ENCODE measurements at regions not wholly inside any gene's neighbourhood (a gene's known extent, or its start where the extent isn't known, plus 50 kb on each side); places are given as distances from the start of the nearest gene placed in this dataset.

DNA sequence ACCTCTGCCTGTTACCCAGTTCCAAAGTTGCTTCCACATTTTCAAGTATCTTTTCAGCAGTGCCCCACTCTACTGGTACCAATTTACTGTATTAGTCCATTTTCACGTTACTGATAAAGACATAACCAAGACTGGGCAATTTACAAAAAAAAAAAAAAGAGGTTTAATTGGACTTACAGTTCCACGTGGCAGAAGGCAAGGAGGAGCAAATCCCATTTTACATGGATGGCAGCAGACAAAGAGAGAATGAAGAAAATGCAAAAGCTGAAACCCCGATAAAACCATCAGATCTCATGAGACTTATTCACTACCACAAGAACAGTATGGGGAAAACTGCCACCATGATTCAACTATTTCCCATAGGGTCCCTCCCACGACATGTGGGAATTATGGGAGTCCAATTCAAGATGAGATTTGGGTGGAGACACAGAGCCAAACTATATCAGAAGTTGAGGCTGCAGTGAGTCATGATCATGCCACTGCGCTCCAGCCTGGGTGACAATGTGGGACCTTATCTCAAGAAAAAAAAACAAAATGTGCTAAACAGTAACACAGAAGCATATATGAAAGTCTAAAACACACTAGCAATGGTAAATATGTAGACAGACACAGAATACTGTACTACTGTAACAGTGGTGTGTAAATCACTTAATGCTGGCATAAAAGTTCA, 190.3 kb upstream of the ZC3H12C start:
- H3K4me3 ChIP-seq (ENCODE audit: low read depth, low read length) = no peak overlapping the region
- DNase-seq (ENCODE audit: low read depth, low spot score) = no peak
- ChIA-PET CTCF (no interaction called here), POLR2A (no interaction called here)
- no peak overlapping the region for H3K27ac ChIP-seq (ENCODE audit: low read depth, low read length)
- no peaks in the 10 kb centered on the region for H3K27me3 ChIP-seq (ENCODE audit: control insufficient read depth, insufficient read depth, low read length)
- TF ChIP-seq, protein P1, sequence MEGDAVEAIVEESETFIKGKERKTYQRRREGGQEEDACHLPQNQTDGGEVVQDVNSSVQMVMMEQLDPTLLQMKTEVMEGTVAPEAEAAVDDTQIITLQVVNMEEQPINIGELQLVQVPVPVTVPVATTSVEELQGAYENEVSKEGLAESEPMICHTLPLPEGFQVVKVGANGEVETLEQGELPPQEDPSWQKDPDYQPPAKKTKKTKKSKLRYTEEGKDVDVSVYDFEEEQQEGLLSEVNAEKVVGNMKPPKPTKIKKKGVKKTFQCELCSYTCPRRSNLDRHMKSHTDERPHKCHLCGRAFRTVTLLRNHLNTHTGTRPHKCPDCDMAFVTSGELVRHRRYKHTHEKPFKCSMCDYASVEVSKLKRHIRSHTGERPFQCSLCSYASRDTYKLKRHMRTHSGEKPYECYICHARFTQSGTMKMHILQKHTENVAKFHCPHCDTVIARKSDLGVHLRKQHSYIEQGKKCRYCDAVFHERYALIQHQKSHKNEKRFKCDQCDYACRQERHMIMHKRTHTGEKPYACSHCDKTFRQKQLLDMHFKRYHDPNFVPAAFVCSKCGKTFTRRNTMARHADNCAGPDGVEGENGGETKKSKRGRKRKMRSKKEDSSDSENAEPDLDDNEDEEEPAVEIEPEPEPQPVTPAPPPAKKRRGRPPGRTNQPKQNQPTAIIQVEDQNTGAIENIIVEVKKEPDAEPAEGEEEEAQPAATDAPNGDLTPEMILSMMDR (IDR thresholded peaks at IDR 0.05; ENCODE audit: low read depth, low read length) = no peak
- no peaks in the 10 kb centered on the region for H3K9me3 ChIP-seq (ENCODE audit: control insufficient read depth, insufficient read depth, low read length)

GRCh38 chr11:109911488-109911887, 181.7 kb upstream of the ZC3H12C start:
- Histone ChIP-seq H3K4me3 (ENCODE audit: low read depth, low read length) (no peak overlapping the region), H3K27ac (ENCODE audit: low read depth, low read length) (no peak overlapping the region), H3K27me3 (ENCODE audit: control insufficient read depth, insufficient read depth, low read length) (no peaks in the 10 kb centered on the region), H3K9me3 (ENCODE audit: control insufficient read depth, insufficient read depth, low read length) (no peaks in the 10 kb centered on the region)
- CTCF ChIA-PET = no interaction called here
- POLR2A ChIA-PET = no interaction called here
- DNase-seq (ENCODE audit: low read depth, low spot score) = no peak
- TF ChIP-seq, protein P1 (IDR thresholded peaks at IDR 0.05; ENCODE audit: low read depth, low read length) = no peak

DNA sequence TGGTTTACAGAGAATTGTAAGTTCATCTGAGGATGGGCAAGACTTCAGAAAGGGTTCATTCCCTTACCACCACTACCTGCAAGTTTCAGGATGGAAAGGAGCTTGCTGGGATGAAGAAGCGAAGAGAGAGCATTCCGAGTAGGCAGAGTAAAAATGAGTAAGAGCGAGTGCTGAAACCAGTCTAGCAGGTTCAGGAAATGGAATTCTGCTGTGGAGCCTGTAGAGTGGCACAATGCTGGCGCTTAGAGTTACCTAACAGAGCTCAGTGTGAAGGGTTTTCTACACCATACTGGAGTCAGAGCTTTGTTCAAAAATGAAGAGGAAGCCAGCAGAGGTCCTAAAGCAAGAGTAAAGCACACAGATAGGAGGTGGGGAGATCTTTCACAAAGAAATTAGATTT, 179.2 kb upstream of the ZC3H12C start:
- Histone ChIP-seq H3K27me3 (ENCODE audit: control insufficient read depth, insufficient read depth, low read length) (no peaks in the 10 kb centered on the region), H3K27ac (ENCODE audit: low read depth, low read length) (no peak overlapping the region), H3K9me3 (ENCODE audit: control insufficient read depth, insufficient read depth, low read length) (no peaks in the 10 kb centered on the region), H3K4me3 (ENCODE audit: low read depth, low read length) (no peak overlapping the region)
- TF ChIP-seq, protein P1 (IDR thresholded peaks at IDR 0.05; ENCODE audit: low read depth, low read length) = no peak
- ChIA-PET POLR2A (no interaction called here), CTCF (interaction anchor here (0.6 to 1.0 kb wide), 2 partner anchors 32 to 61 kb away, joined by 3 read pairs; no protein-coding TSS in a partner anchor)
- no peak for DNase-seq (ENCODE audit: low read depth, low spot score)

DNA sequence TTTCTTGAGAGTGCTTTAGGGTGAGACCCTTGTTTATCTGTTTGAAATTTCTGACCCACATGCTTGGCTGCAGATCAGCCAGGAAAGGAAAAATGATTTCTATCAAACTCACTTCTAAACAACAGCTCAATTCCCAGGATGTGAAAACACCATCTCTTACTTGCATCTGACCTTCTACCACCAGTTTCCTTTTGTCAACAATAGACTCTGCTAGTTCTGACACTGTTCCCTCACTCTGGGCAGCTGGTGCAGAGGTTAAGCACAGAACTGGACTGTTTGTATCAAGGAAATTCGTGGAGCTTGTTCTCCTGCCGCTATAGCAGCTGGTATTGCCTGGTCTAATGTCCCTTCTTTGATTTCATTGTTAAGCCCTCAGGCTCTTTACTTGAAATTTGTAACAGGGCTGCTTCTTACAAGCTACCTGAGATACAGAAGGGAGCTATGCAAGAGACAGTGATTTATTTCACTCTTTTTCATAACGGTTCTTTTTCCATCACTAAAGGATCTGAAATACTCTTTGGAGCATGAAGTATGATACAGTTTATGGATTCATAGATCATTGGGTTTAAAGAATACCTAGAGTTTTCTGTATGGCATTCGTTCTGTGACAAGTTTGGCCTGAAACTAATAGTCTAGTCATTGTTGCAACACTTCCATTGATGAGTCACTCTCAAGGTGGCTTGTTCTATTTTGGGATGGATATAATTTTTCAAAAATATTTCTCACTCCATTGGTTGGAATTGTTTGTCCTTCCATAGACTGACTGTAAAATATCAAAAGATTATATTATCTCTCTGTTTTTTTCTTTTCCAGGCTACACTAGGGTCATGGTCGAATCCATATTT, 178.2 kb upstream of the ZC3H12C start:
- CTCF ChIA-PET = interaction anchor here (0.6 to 1.0 kb wide), 2 partner anchors 60 to 62 kb away, joined by 3 read pairs; no protein-coding TSS in a partner anchor
- no peak for DNase-seq (ENCODE audit: low read depth, low spot score)

More for the DNA sequence above, 178.2 kb upstream of the ZC3H12C start:
- Histone ChIP-seq H3K27ac (ENCODE audit: low read depth, low read length) (no peak overlapping the region), H3K9me3 (ENCODE audit: control insufficient read depth, insufficient read depth, low read length) (no peaks in the 10 kb centered on the region), H3K4me3 (ENCODE audit: low read depth, low read length) (no peak overlapping the region), H3K27me3 (ENCODE audit: control insufficient read depth, insufficient read depth, low read length) (no peaks in the 10 kb centered on the region)
- POLR2A ChIA-PET = interaction anchor here (0.5 kb wide), 1 partner anchor 17 kb away, joined by 3 read pairs; no protein-coding TSS in a partner anchor
- TF ChIP-seq, protein P1 (IDR thresholded peaks at IDR 0.05; ENCODE audit: low read depth, low read length) = no peak
